CD8-positive, alpha-beta memory T cell (primary cell): ENCODE measurements at regions not wholly inside any gene's neighbourhood (a gene's known extent, or its start where the extent isn't known, plus 50 kb on each side); places are given as distances from the start of the nearest gene placed in this dataset.
A peak's percentile ranks its signal among the peaks of the same experiment; 100 is the strongest.

Experiments used
- CTCF ChIA-PET: fragments of 350-600 bp; sonication (Branson Sonifier 250); formaldehyde crosslinking; loops from one replicate; lab custom pipeline; 2021; ENCODE audit warnings: antibody characterized with exemption; lab: Charles Lee
- POLR2A ChIA-PET: fragments of 350-600 bp; sonication (Branson Sonifier 250); formaldehyde crosslinking; loops from one replicate; lab custom pipeline; 2021; ENCODE audit warnings: antibody characterized with exemption; lab: Charles Lee
- DNase-seq, 5 donors: peaks; one replicate each; pipeline versions ENCODE4 v3.0.0 to v3.0.0-alpha.2; 2020 to 2022; ENCODE audit warnings: mixed read lengths in 1 of 5
- H3K27ac ChIP-seq: one replicate; pipeline ENCODE4 v1.7.0; 2013; ENCODE audit warnings: low read depth, mild to moderate bottlenecking, low read length, moderate library complexity
- H3K27me3 ChIP-seq: 2 replicates; pipeline ENCODE4 v1.7.0; 2013; ENCODE audit warnings: low read length, mild to moderate bottlenecking; ENCODE audit not compliant: insufficient read depth, poor library complexity, severe bottlenecking
- H3K36me3 ChIP-seq: 2 replicates; pipeline ENCODE4 v1.7.0; 2013; ENCODE audit warnings: mild to moderate bottlenecking, low read length, moderate library complexity; ENCODE audit not compliant: insufficient read depth
- H3K4me1 ChIP-seq: 2 replicates; pipeline ENCODE4 v1.7.0; 2013; ENCODE audit warnings: mild to moderate bottlenecking, low read length, moderate library complexity; ENCODE audit not compliant: insufficient read depth
- H3K4me3 ChIP-seq: 2 replicates; pipeline ENCODE4 v1.7.0; 2013; ENCODE audit warnings: mild to moderate bottlenecking, low read length
- H3K9me3 ChIP-seq: 2 replicates; pipeline ENCODE4 v1.7.0; 2013; ENCODE audit warnings: mild to moderate bottlenecking, low read length
- H3K27ac Mint-ChIP-seq, 8 donors: one replicate each; pipeline ENCODE4 v1.8.0; 2020 to 2021; ENCODE audit warnings: mixed read lengths in 8 of 8, mild to moderate bottlenecking in 6 of 8, inconsistent platforms in 3 of 8, moderate library complexity in 3 of 8
- H3K27me3 Mint-ChIP-seq, 2 donors: one replicate each; pipeline ENCODE4 v1.8.0; 2020 to 2021; ENCODE audit warnings: mixed read lengths in 2 of 2, mild to moderate bottlenecking in 1 of 2, moderate library complexity in 1 of 2
- H3K36me3 Mint-ChIP-seq, 3 donors: one replicate each; pipeline ENCODE4 v1.8.0; 2020 to 2021; ENCODE audit warnings: mixed read lengths in 3 of 3, inconsistent platforms in 1 of 3, mild to moderate bottlenecking in 1 of 3
- H3K4me1 Mint-ChIP-seq, 3 donors: one replicate each; pipeline ENCODE4 v1.8.0; 2020 to 2021; ENCODE audit warnings: mixed read lengths in 3 of 3, inconsistent platforms in 1 of 3, mild to moderate bottlenecking in 1 of 3
- H3K4me3 Mint-ChIP-seq, 7 donors: one replicate each; pipeline ENCODE4 v1.8.0; 2020 to 2021; ENCODE audit warnings: mixed read lengths in 7 of 7, mild to moderate bottlenecking in 6 of 7, moderate library complexity in 4 of 7, inconsistent platforms in 2 of 7
- H3K9me3 Mint-ChIP-seq, 5 donors: one replicate each; pipeline ENCODE4 v1.8.0; 2020 to 2022; ENCODE audit warnings: mixed read lengths in 5 of 5, mild to moderate bottlenecking in 3 of 5, moderate library complexity in 2 of 5, inconsistent platforms in 1 of 5

DNA sequence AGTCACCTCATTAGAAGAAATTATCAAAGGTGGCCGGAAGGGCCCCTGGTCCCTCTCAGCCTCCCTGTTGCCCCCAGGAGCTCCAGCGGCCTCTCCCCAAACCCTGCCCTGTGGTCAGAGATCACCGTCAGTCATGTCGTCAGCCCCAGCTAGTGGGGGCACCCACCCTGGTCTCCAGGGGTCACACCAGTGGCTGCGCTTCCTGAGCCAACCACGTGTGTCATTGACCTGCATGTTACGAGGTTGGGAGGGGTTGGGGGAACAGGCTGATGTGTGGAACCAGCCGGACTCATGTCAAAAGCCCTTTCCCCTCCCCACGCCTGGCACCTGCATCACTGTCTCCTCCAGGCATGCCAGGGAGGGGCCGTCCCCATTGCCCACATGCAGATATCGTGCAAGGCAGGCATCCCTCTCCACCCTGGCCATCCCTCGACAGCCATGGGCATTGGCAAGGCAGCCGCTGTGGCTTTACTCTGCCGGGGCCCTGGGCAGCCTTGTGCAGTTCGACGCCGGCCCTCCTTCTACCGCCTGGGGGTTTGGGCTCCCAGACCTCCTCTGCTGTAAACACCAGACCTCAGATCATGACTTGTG is 128.7 kb downstream of the CRYAA start:
- peaks cover 7 to 10% of the 10 kb centered on the region in 2 donors for H3K27me3 Mint-ChIP-seq
- no peaks in the 10 kb centered on the region for H3K9me3 ChIP-seq
- peak in 1 of 5 donors; percentile 17 for DNase-seq
- H3K4me1 ChIP-seq = no peaks in the 10 kb centered on the region
- H3K36me3 ChIP-seq = no peaks in the 10 kb centered on the region
- no peak overlapping the region for H3K4me3 ChIP-seq
- no peak overlapping the region for H3K27ac Mint-ChIP-seq
- H3K4me1 Mint-ChIP-seq = no peaks in the 10 kb centered on the region
- ChIA-PET CTCF (no interaction called here), POLR2A (no interaction called here)
- no peaks in the 10 kb centered on the region for H3K27me3 ChIP-seq
- no peak overlapping the region for H3K4me3 Mint-ChIP-seq
- H3K9me3 Mint-ChIP-seq = peaks cover 0 to 7% (median 3%) of the 10 kb centered on the region in 5 donors
- H3K36me3 Mint-ChIP-seq = peaks cover 0 to 1% (median 0%) of the 10 kb centered on the region in 3 donors
- no peak overlapping the region for H3K27ac ChIP-seq

DNA sequence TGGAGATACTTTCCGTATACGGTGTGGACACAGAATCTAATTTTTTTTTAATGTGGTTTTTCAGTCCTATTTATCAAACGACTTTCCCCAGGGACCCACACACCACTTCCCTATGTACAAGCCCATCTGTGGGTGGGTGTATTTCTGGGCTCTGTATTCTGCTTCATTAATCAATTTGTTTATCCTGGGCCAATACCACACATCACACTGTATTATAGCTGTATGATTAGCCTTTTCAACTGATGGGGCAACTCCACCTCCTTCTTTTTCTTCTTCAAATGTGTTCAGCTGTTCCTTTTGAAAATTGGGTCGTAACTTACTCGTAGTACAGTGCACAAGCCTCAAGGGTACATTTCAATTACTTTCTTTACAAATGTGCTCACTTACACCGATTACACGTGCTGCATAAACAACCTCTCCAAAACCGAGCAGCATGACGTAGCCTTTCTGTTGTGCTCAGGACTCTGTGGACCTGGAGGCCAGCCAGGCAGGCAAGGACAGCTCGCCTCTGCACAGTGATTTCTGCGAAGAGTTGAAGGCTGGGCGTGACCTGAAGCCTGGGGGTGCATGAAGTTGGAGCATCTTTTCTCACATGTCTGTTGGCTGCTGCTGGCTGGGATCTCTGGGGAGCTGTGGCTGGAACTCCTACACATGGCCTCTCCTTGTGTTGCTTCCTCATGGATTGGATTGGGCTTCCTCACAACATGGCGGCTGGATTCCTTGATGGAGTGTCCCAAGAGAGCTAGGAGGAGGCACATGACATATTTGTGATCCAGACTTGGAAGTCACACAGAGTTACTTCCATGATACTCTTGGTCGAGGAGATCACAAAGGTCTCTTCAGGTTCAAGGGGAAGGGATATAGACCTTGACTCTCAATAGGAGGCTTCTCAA is 126.5 kb downstream of the CRYAA start:
- peak in 1 of 5 donors; percentile 13 for DNase-seq
- Mint-ChIP-seq H3K4me1 (no peaks in the 10 kb centered on the region), H3K36me3 (peaks cover 0 to 1% (median 0%) of the 10 kb centered on the region in 3 donors), H3K9me3 (peaks cover 0 to 7% (median 3%) of the 10 kb centered on the region in 5 donors), H3K27me3 (peaks cover 7 to 10% of the 10 kb centered on the region in 2 donors), H3K27ac (no peak overlapping the region), H3K4me3 (no peak overlapping the region)
- H3K4me1 ChIP-seq = no peaks in the 10 kb centered on the region
- H3K27ac ChIP-seq = no peak overlapping the region
- no peaks in the 10 kb centered on the region for H3K9me3 ChIP-seq
- CTCF ChIA-PET = no interaction called here
- H3K27me3 ChIP-seq = no peaks in the 10 kb centered on the region
- no peaks in the 10 kb centered on the region for H3K36me3 ChIP-seq
- H3K4me3 ChIP-seq = no peak overlapping the region
- POLR2A ChIA-PET = no interaction called here

DNA sequence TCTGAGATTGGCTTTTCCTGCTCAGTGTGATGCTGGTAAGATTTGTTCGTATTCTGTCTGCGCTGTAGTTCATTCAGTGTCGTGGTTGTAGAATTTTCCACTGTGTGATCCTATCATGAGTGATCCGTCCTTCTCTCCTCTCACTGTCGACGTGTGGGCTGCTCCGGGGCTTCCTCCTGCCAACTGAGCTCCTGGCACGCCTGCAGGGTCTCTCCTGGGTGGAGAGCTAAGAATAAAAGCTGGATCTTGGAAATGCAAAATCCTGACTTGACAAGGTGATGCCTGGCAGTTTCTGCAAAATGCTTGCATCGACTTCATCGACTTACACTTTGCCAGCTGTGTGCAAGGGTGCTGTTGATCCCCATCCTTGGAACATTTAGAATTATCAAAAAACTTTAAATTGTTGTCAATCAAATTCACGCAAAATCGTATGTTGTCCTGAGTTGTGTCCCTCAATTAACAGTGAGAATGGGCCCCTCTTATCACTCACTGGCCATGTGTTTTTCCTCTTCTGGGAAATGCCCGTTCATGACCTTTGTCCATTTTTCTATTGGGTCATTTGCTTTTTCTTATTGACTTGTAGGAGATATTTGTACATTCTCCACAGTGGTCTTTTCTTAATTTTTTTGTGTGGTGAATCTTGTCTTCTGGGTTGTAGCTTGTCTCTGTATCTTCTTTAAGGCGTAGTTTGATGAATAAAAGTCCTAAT is 125.5 kb downstream of the CRYAA start:
- no peaks in the 10 kb centered on the region for H3K27me3 ChIP-seq
- no peaks in the 10 kb centered on the region for H3K9me3 ChIP-seq
- DNase-seq = peak in 1 of 5 donors; percentile 28
- Mint-ChIP-seq H3K4me1 (no peaks in the 10 kb centered on the region), H3K27ac (no peak overlapping the region), H3K27me3 (peaks cover 7 to 10% of the 10 kb centered on the region in 2 donors), H3K4me3 (no peak overlapping the region), H3K36me3 (peaks cover 0 to 3% (median 1%) of the 10 kb centered on the region in 3 donors), H3K9me3 (peaks cover 0 to 7% (median 5%) of the 10 kb centered on the region in 5 donors)
- H3K36me3 ChIP-seq = no peaks in the 10 kb centered on the region
- ChIA-PET CTCF (no interaction called here), POLR2A (no interaction called here)
- no peaks in the 10 kb centered on the region for H3K4me1 ChIP-seq
- H3K27ac ChIP-seq = no peak overlapping the region
- no peak overlapping the region for H3K4me3 ChIP-seq

DNA sequence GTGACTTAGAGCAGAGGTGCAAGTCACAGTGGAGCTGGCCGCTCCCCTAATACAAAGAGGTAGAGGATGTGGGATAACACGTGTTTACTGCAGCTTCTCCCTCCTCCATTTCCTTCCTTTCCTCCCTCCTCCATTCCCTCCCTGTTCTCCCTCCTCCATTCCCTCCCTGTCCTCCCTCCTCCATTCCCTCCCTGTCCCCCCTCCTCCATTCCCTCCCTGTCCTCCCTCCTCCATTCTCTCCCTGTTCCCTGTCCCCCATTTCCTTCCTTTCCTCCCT is 124.0 kb downstream of the CRYAA start:
- H3K27ac Mint-ChIP-seq = no peak overlapping the region
- H3K4me3 ChIP-seq = no peak overlapping the region
- H3K9me3 ChIP-seq = no peaks in the 10 kb centered on the region
- ChIA-PET POLR2A (no interaction called here), CTCF (no interaction called here)
- H3K36me3 ChIP-seq = no peaks in the 10 kb centered on the region
- DNase-seq = no peak
- no peak overlapping the region for H3K27ac ChIP-seq
- H3K4me3 Mint-ChIP-seq = no peak overlapping the region
- H3K27me3 Mint-ChIP-seq = peaks cover 6 to 7% of the 10 kb centered on the region in 2 donors
- no peaks in the 10 kb centered on the region for H3K4me1 ChIP-seq
- no peaks in the 10 kb centered on the region for H3K27me3 ChIP-seq
- H3K4me1 Mint-ChIP-seq = no peaks in the 10 kb centered on the region
- H3K9me3 Mint-ChIP-seq = peaks cover 0 to 9% (median 8%) of the 10 kb centered on the region in 5 donors
- H3K36me3 Mint-ChIP-seq = peaks cover 0 to 5% (median 1%) of the 10 kb centered on the region in 3 donors

DNA sequence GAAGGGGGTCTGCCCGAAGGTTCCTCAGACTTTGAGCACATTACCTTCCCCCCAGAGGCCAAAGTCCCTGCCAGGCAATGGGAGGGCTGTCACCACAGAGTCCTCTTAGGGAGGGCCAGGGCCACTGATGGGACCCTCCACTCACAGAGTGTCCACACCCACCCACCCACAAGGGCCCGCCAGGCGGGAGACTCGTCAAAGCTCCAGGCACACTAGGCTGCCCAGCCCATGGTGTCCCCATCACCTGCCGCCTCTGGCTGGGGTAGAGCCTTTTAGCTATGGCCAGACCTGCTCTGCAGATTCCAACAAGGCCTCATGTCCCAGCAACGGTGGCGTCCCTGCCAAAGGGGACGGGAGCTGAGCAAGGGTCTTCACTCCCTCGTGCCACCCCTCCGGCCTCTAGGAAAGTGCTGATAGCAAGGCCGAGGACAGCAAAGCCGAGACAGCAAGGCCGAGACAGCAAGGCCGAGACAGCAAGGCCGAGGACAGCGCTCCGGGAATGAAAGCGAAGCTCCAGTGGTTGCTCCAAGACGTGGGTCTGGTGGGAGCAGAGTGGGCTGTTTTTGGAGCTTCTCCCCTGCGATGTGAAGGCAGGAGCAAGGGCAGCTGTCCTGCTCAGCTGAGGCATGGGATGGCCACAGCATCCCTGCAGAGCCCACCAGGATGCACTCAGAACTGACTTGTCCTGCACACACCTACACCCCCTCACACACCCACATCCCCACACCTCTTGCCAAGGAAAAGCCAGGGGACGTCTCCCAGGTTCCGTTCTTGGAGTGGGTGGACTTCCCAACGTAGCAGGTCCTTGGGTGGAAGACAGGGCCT is 123.4 kb downstream of the CRYAA start:
- peaks cover 0 to under 1% (median 0%) of the 10 kb centered on the region in 3 donors for H3K4me1 Mint-ChIP-seq
- ChIA-PET CTCF (no interaction called here), POLR2A (no interaction called here)
- no peak overlapping the region for H3K4me3 Mint-ChIP-seq
- Histone ChIP-seq H3K27ac (no peak overlapping the region), H3K4me3 (no peak overlapping the region), H3K36me3 (no peaks in the 10 kb centered on the region), H3K27me3 (no peaks in the 10 kb centered on the region), H3K9me3 (no peaks in the 10 kb centered on the region), H3K4me1 (no peaks in the 10 kb centered on the region)
- H3K27ac Mint-ChIP-seq = no peak overlapping the region
- DNase-seq = peak in 1 of 5 donors; percentile 35
- H3K9me3 Mint-ChIP-seq = peaks cover 0 to 9% (median 8%) of the 10 kb centered on the region in 5 donors
- H3K36me3 Mint-ChIP-seq = peaks cover 0 to 5% (median 1%) of the 10 kb centered on the region in 3 donors
- peaks cover 7 to 8% of the 10 kb centered on the region in 2 donors for H3K27me3 Mint-ChIP-seq

DNA sequence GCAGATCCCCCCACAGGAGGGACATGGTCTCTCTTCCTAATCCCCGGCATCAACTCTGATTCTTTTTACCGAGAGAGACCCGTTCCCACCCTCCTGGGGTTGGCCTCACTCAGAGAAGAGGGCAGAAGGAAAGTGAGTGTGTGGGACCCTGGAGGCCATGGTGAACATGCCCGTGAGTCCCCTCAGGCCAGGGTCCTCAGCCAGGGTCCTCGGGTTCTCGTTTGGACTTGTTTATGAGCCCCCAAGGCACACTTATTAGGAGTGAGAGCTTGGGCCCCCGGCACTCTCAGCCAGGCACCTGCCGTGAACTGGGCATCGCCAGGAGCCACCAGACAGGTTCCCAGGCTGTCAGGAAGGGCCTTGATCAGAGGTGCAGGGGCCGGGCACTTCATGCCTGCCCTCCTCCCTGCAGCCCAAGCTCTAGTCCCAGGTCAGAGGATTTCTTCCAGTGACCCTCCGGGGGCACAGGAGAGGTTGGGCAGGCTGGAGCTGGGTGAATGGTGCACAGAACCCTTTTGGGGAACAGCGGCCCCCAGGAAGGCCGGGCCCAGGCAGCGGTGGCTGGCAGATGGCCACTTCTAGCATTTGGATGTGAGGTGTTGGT is 122.6 kb downstream of the CRYAA start:
- no peak overlapping the region for H3K4me3 Mint-ChIP-seq
- peaks cover 4 to 8% of the 10 kb centered on the region in 2 donors for H3K27me3 Mint-ChIP-seq
- Histone ChIP-seq H3K4me3 (no peak overlapping the region), H3K9me3 (no peaks in the 10 kb centered on the region), H3K27ac (no peak overlapping the region), H3K27me3 (no peaks in the 10 kb centered on the region), H3K4me1 (no peaks in the 10 kb centered on the region), H3K36me3 (no peaks in the 10 kb centered on the region)
- H3K4me1 Mint-ChIP-seq = peaks cover 0 to 3% (median 0%) of the 10 kb centered on the region in 3 donors
- no peak overlapping the region for H3K27ac Mint-ChIP-seq
- H3K36me3 Mint-ChIP-seq = peaks cover 0 to 5% (median 1%) of the 10 kb centered on the region in 3 donors
- CTCF ChIA-PET = no interaction called here
- peak in 1 of 5 donors; percentile 25 for DNase-seq
- POLR2A ChIA-PET = no interaction called here
- peaks cover 0 to 9% (median 8%) of the 10 kb centered on the region in 5 donors for H3K9me3 Mint-ChIP-seq

DNA sequence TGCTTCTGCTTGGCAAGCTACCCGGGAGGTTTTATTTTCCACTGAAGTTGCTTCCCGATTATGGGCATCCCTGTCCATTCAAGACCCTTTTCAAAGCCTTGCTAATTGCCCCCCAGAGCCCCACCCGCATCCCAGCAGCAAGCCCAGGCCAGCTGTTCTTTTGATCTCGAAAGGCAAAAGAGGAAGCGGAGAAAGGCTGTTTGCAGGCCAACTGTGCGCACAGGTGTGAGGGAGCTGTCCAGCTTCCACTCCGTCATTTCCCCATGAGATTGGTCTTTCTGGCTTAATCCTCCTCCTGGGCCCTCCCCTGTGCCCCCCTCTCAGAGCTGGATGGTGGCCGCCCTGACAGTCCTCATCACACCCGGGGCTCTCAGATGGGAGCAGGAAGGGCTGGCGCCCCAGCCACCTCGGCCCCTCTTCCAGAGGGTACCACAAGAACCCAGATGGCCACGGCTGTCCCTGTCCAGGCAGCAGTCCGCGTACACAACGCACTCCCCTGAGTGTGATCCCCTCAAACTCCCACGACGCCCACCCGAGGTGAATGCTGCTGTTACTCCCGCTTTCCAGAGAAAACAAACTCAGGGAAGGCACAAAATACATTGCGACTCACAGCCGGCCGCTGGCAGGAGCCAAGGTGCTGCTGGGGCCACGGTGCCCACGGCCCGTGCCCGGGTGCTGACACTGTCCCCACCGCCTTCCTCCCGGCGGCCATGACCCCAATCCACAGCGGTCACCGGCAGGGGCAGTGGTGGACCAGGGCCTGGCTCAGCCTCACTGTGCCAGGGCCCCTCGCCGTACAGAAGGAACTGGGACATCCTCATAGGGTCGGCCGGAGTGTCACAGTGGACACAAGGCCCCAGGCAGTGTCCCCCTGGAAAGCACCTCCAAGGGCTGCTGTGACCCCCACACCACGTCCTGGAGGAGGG is 121.9 kb downstream of the CRYAA start:
- peak in 1 of 5 donors; percentile 41 for DNase-seq
- H3K4me3 ChIP-seq = no peak overlapping the region
- H3K27ac ChIP-seq = no peak overlapping the region
- no peaks in the 10 kb centered on the region for H3K27me3 ChIP-seq
- Mint-ChIP-seq H3K4me1 (peaks cover 0 to 3% (median 0%) of the 10 kb centered on the region in 3 donors), H3K36me3 (peaks cover 0 to 5% (median 1%) of the 10 kb centered on the region in 3 donors), H3K27me3 (peaks cover 0 to 6% of the 10 kb centered on the region in 2 donors), H3K9me3 (peaks cover 0 to 7% (median 6%) of the 10 kb centered on the region in 5 donors), H3K4me3 (no peak overlapping the region), H3K27ac (no peak overlapping the region)
- H3K9me3 ChIP-seq = no peaks in the 10 kb centered on the region
- no peaks in the 10 kb centered on the region for H3K4me1 ChIP-seq
- no peaks in the 10 kb centered on the region for H3K36me3 ChIP-seq
- ChIA-PET POLR2A (no interaction called here), CTCF (no interaction called here)
